ENCODE measurements at regions not wholly inside any gene's neighbourhood (a gene's known extent, or its start where the extent isn't known, plus 50 kb on each side); places are given as distances from the start of the nearest gene placed in this dataset.

GRCh38 chr7:149714081-149714909, 59.1 kb downstream of the ZNF467 start:
- peaks cover 26% of the 10 kb centered on the region for H3K9me3 ChIP-seq (ENCODE audit: insufficient read depth, low read length, severe bottlenecking)
- ATAC-seq (ENCODE audit: insufficient read depth, low read depth) (no peak), DNase-seq (no peak)
- no peak overlapping the region for H3K4me2 ChIP-seq (ENCODE audit: insufficient read depth, low read length)
- H3K4me3 ChIP-seq (ENCODE audit: low read depth in 1 of 2, low read length in 2 of 2) = no peak overlapping the region
- H3K27me3 ChIP-seq (ENCODE audit: insufficient read depth, low read length, poor library complexity) = no peaks in the 10 kb centered on the region
- no peaks in the 10 kb centered on the region for H3K36me3 ChIP-seq (ENCODE audit: insufficient read depth, low read length)
- H3K79me2 ChIP-seq (ENCODE audit: insufficient read depth, low read length) = no peaks in the 10 kb centered on the region
- no peak overlapping the region for H3K27ac ChIP-seq (ENCODE audit: low read length)
- H3K9ac ChIP-seq (ENCODE audit: low read depth, low read length) = no peak overlapping the region
- no peaks in the 10 kb centered on the region for H3K4me1 ChIP-seq (ENCODE audit: insufficient read depth, low read length)
- no peaks in the 10 kb centered on the region for H4K20me1 ChIP-seq (ENCODE audit: insufficient read depth, low read length)
- no peak for TF ChIP-seq EZH2 (IDR thresholded peaks at IDR 0.05; ENCODE audit: borderline replicate concordance, low read depth, low read length, severe bottlenecking)
- TF ChIP-seq, protein P1, sequence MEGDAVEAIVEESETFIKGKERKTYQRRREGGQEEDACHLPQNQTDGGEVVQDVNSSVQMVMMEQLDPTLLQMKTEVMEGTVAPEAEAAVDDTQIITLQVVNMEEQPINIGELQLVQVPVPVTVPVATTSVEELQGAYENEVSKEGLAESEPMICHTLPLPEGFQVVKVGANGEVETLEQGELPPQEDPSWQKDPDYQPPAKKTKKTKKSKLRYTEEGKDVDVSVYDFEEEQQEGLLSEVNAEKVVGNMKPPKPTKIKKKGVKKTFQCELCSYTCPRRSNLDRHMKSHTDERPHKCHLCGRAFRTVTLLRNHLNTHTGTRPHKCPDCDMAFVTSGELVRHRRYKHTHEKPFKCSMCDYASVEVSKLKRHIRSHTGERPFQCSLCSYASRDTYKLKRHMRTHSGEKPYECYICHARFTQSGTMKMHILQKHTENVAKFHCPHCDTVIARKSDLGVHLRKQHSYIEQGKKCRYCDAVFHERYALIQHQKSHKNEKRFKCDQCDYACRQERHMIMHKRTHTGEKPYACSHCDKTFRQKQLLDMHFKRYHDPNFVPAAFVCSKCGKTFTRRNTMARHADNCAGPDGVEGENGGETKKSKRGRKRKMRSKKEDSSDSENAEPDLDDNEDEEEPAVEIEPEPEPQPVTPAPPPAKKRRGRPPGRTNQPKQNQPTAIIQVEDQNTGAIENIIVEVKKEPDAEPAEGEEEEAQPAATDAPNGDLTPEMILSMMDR (IDR thresholded peaks at IDR 0.05; ENCODE audit: borderline replicate concordance, extremely low read depth, low read length, poor library complexity, severe bottlenecking) = no peak
- no peak overlapping the region for H2AFZ ChIP-seq (ENCODE audit: low read depth, low read length)

- no peak for ATAC-seq (ENCODE audit: insufficient read depth, low read depth)
- TF ChIP-seq EZH2 (IDR thresholded peaks at IDR 0.05; ENCODE audit: borderline replicate concordance, low read depth, low read length, severe bottlenecking) = no peak
- TF ChIP-seq, protein P1 (IDR thresholded peaks at IDR 0.05; ENCODE audit: borderline replicate concordance, extremely low read depth, low read length, poor library complexity, severe bottlenecking) = no peak
- Histone ChIP-seq H4K20me1 (ENCODE audit: insufficient read depth, low read length) (no peaks in the 10 kb centered on the region), H3K27me3 (ENCODE audit: insufficient read depth, low read length, poor library complexity) (no peaks in the 10 kb centered on the region), H3K27ac (ENCODE audit: low read length) (no peak overlapping the region), H2AFZ (ENCODE audit: low read depth, low read length) (no peak overlapping the region), H3K4me3 (ENCODE audit: low read depth in 1 of 2, low read length in 2 of 2) (no peak overlapping the region), H3K9ac (ENCODE audit: low read depth, low read length) (no peak overlapping the region), H3K4me1 (ENCODE audit: insufficient read depth, low read length) (no peaks in the 10 kb centered on the region), H3K9me3 (ENCODE audit: insufficient read depth, low read length, severe bottlenecking) (peaks cover 26% of the 10 kb centered on the region), H3K79me2 (ENCODE audit: insufficient read depth, low read length) (no peaks in the 10 kb centered on the region), H3K4me2 (ENCODE audit: insufficient read depth, low read length) (no peak overlapping the region), H3K36me3 (ENCODE audit: insufficient read depth, low read length) (no peaks in the 10 kb centered on the region)
- DNase-seq = no peak
These were observed 59.7 kb downstream of the ZNF467 start for GRCh38 chr7:149713731-149714068.

DNA sequence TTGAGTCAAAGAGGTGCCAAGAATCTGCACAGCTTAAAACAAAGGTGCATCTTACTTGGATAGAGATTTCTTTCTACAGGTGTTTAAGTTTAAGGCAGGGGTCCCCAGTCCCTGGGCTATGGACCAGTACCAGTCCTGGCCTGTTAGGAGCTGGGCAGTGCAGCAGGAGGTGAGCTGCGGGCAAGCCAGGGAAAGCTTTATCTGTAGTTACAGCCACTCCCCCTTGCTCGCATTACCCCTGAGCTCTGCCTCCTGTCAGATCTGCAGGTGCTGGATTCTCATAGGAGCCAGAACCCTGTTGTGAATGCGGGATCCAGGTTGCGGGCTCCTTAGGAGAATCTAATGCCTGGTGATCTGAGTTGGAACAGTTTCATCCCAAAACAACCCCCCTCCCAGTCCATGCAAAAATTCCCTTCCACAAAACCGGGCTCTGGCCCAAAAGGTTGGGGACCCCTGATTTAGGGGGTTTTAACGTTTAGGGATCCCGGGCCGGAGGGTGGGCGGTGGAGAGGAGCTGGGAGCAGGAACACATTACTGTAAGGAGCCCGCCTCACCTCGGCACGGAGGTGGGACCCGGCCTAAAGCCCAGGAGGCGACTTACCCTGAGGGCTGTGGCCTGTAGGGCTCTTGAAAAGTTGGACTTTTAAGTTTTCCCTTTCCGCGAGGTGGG, 60.2 kb downstream of the ZNF467 start:
- no peak for ATAC-seq (ENCODE audit: insufficient read depth, low read depth)
- Histone ChIP-seq H3K9ac (ENCODE audit: low read depth, low read length) (no peak overlapping the region), H3K4me3 (ENCODE audit: low read depth in 1 of 2, low read length in 2 of 2) (no peak overlapping the region), H3K4me2 (ENCODE audit: insufficient read depth, low read length) (no peak overlapping the region), H3K9me3 (ENCODE audit: insufficient read depth, low read length, severe bottlenecking) (peaks cover 26% of the 10 kb centered on the region), H4K20me1 (ENCODE audit: insufficient read depth, low read length) (no peaks in the 10 kb centered on the region), H3K79me2 (ENCODE audit: insufficient read depth, low read length) (no peaks in the 10 kb centered on the region), H3K4me1 (ENCODE audit: insufficient read depth, low read length) (no peaks in the 10 kb centered on the region), H3K27ac (ENCODE audit: low read length) (no peak overlapping the region), H2AFZ (ENCODE audit: low read depth, low read length) (no peak overlapping the region), H3K27me3 (ENCODE audit: insufficient read depth, low read length, poor library complexity) (no peaks in the 10 kb centered on the region), H3K36me3 (ENCODE audit: insufficient read depth, low read length) (no peaks in the 10 kb centered on the region)
- TF ChIP-seq, protein P1 (IDR thresholded peaks at IDR 0.05; ENCODE audit: borderline replicate concordance, extremely low read depth, low read length, poor library complexity, severe bottlenecking) = no peak
- TF ChIP-seq EZH2 (IDR thresholded peaks at IDR 0.05; ENCODE audit: borderline replicate concordance, low read depth, low read length, severe bottlenecking) = no peak
- DNase-seq = no peak

Measured in DND-41 (cell line).